Mesendoderm (in vitro differentiated cells): ENCODE measurements at regions not wholly inside any gene's neighbourhood (a gene's known extent, or its start where the extent isn't known, plus 50 kb on each side); places are given as distances from the start of the nearest gene placed in this dataset.
A peak's percentile ranks its signal among the peaks of the same experiment; 100 is the strongest.

Experiments used
- DNase-seq: peaks from one replicate; pipeline ENCODE4 v3.0.0; 2013
- H2AK5ac ChIP-seq: 2 replicates; pipeline ENCODE4 v1.6.1; 2013; ENCODE audit warnings: low read length, inconsistent platforms
- H2BK120ac ChIP-seq: 2 replicates; pipeline ENCODE4 v1.6.1; 2013; ENCODE audit warnings: low read depth, mild to moderate bottlenecking, low read length, moderate library complexity, mixed read lengths
- H2BK15ac ChIP-seq: replicated peaks from 2 replicates; pipeline ENCODE4 v1.6.1; 2013; ENCODE audit warnings: low read depth, mild to moderate bottlenecking, moderate library complexity
- H2BK5ac ChIP-seq: 2 replicates; pipeline ENCODE4 v1.6.1; 2013; ENCODE audit warnings: low read length, inconsistent platforms
- H3K18ac ChIP-seq: 2 replicates; pipeline ENCODE4 v1.6.1; 2013; ENCODE audit warnings: mild to moderate bottlenecking, low read length, mixed read lengths
- H3K23ac ChIP-seq: one replicate; pipeline ENCODE4 v1.6.1; 2013; ENCODE audit warnings: low read length
- H3K27ac ChIP-seq: 2 replicates; pipeline ENCODE4 v1.5.1; 2013; ENCODE audit warnings: low read depth, mild to moderate bottlenecking, inconsistent platforms, low read length, moderate library complexity
- H3K27me3 ChIP-seq: 2 replicates; pipeline ENCODE4 v1.6.1; 2013; ENCODE audit warnings: low read length, control low read depth, mild to moderate bottlenecking, inconsistent platforms; ENCODE audit not compliant: insufficient read depth, poor library complexity
- H3K36me3 ChIP-seq: 2 replicates; pipeline ENCODE4 v1.6.1; 2013; ENCODE audit warnings: low read length, inconsistent platforms; ENCODE audit not compliant: control insufficient read depth, insufficient read depth
- H3K4ac ChIP-seq: one replicate; pipeline ENCODE4 v1.6.1; 2013; ENCODE audit warnings: low read depth, mild to moderate bottlenecking, low read length, moderate library complexity
- H3K4me1 ChIP-seq: 2 replicates; pipeline ENCODE4 v1.6.1; 2013; ENCODE audit warnings: low read depth, low read length, inconsistent platforms; ENCODE audit not compliant: control insufficient read depth
- H3K4me2 ChIP-seq: 2 replicates; pipeline ENCODE4 v1.6.1; 2013; ENCODE audit warnings: low read length
- H3K4me3 ChIP-seq: 2 replicates; pipeline ENCODE4 v1.5.1; 2013; ENCODE audit warnings: mild to moderate bottlenecking, low read length
- H3K56ac ChIP-seq: one replicate; pipeline ENCODE4 v1.6.1; 2013; ENCODE audit warnings: low read length
- H3K79me1 ChIP-seq: 2 replicates; pipeline ENCODE4 v1.6.1; 2013; ENCODE audit warnings: low read length, inconsistent platforms
- H3K79me2 ChIP-seq: 2 replicates; pipeline ENCODE4 v1.6.1; 2013; ENCODE audit warnings: mild to moderate bottlenecking, low read length; ENCODE audit not compliant: control insufficient read depth, insufficient read depth
- H3K9ac ChIP-seq: 2 replicates; pipeline ENCODE4 v1.6.1; 2013; ENCODE audit warnings: low read length, inconsistent platforms
- H4K5ac ChIP-seq: one replicate; pipeline ENCODE4 v1.6.1; 2013; ENCODE audit warnings: low read length
- H4K8ac ChIP-seq: one replicate; pipeline ENCODE4 v1.6.1; 2013; ENCODE audit warnings: low read depth, mild to moderate bottlenecking, control low read depth, low read length, moderate library complexity
- WGBS: extraction: QIAGEN DNeasy Blood & Tissue Kit; methylation state at CpG from one replicate; pipeline ENCODE4 v1.1.7; 2013; ENCODE audit warnings: low lambda C conversion rate, missing lambda C conversion rate; ENCODE audit not compliant: insufficient coverage; ENCODE audit errors: extremely low coverage; 5-methylcytosine and 5-hydroxymethylcytosine counted together

DNA sequence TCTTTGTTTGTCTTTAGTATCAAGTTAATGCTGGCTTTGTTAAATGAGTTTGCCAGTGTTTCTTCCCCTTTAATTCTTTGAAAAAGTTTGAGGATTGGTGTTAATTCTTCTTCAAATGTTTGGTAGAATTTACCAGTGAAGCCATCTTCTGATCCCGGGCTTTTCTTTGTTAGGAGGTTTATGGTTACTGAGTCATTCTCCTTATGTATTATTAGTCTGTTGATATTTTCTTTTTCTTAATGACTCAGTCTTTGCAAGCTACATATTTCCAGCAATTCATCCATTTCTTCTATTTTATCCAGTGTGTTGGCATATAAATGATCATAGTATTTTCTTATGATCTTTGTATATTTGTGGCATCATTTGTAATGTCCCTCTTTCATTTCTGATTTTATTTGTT lies 74.5 kb upstream of the SPINK5 start:
- H4K8ac ChIP-seq, result no peak overlapping the region
- no peak overlapping the region for H4K5ac ChIP-seq
- no peak overlapping the region for H3K23ac ChIP-seq
- H3K4ac ChIP-seq, result no peak overlapping the region
- H3K4me1 ChIP-seq, result no peaks in the 10 kb centered on the region
- no CpG with 5 or more reads among the region's 1 CpG for WGBS
- H3K79me1 ChIP-seq, result no peaks in the 10 kb centered on the region
- H2BK15ac ChIP-seq, result no peak overlapping the region
- H3K4me3 ChIP-seq, result no peak overlapping the region
- H3K79me2 ChIP-seq, result no peaks in the 10 kb centered on the region
- H2BK5ac ChIP-seq, result no peak overlapping the region
- H3K9ac ChIP-seq, result no peak overlapping the region
- DNase-seq, result no peak
- H2AK5ac ChIP-seq, result no peak overlapping the region
- no peaks in the 10 kb centered on the region for H3K36me3 ChIP-seq
- no peaks in the 10 kb centered on the region for H3K27me3 ChIP-seq
- no peak overlapping the region for H3K56ac ChIP-seq
- no peak overlapping the region for H3K18ac ChIP-seq
- no peak overlapping the region for H2BK120ac ChIP-seq
- H3K4me2 ChIP-seq, result no peak overlapping the region
- H3K27ac ChIP-seq, result no peak overlapping the region

GRCh38 chr5:147986134-147986757 lies 77.5 kb upstream of the SPINK5 start:
- Histone ChIP-seq H3K27ac (no peak overlapping the region), H3K56ac (no peak overlapping the region), H3K27me3 (no peaks in the 10 kb centered on the region), H3K4ac (no peak overlapping the region), H3K9ac (no peak overlapping the region), H3K79me2 (no peaks in the 10 kb centered on the region), H3K4me2 (no peak overlapping the region), H2BK5ac (no peak overlapping the region), H3K4me1 (no peaks in the 10 kb centered on the region), H3K18ac (no peak overlapping the region), H2BK120ac (no peak overlapping the region), H3K36me3 (no peaks in the 10 kb centered on the region), H4K5ac (no peak overlapping the region), H3K23ac (no peak overlapping the region), H3K79me1 (no peaks in the 10 kb centered on the region), H3K4me3 (no peak overlapping the region), H2BK15ac (no peak overlapping the region), H2AK5ac (no peak overlapping the region), H4K8ac (no peak overlapping the region)
- no peak for DNase-seq
- WGBS, result no CpG with 5 or more reads among the region's 2 CpGs

DNA sequence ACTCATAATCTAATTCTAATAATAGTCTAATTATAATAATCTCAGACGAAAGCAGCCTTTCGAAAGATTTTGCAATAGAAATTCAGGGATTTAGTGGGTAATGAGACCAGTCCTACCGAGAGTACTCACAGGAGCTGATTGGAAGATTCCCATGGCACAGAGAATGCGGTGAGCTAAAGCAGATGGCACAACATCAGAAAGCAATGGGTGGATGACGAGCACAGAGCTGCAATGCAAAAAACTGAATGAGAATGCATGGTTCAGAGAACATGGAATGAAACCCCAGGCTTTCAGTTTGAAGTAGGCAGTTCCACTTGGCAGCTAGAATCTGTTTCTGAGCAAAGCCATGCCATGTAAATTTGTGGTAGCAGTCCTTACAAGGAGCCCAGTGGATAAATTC lies 78.2 kb upstream of the SPINK5 start:
- WGBS, result no CpG with 5 or more reads among the region's 5 CpGs
- Histone ChIP-seq H3K4me3 (no peak overlapping the region), H3K79me2 (no peaks in the 10 kb centered on the region)

GRCh38 chr5:147983742-147984141 lies 77.4 kb upstream of the C5orf46 start:
- Histone ChIP-seq H3K4ac (no peak overlapping the region), H3K23ac (peak overlapping the region; percentile 48), H3K27me3 (no peaks in the 10 kb centered on the region), H3K18ac (no peak overlapping the region), H4K5ac (no peak overlapping the region), H3K79me2 (no peaks in the 10 kb centered on the region), H2AK5ac (no peak overlapping the region), H3K79me1 (no peaks in the 10 kb centered on the region), H3K4me3 (no peak overlapping the region), H3K9ac (no peak overlapping the region), H2BK5ac (no peak overlapping the region), H2BK15ac (no peak overlapping the region), H4K8ac (no peak overlapping the region), H2BK120ac (no peak overlapping the region), H3K27ac (no peak overlapping the region), H3K36me3 (no peaks in the 10 kb centered on the region), H3K4me2 (no peak overlapping the region), H3K4me1 (no peaks in the 10 kb centered on the region), H3K56ac (no peak overlapping the region)
- DNase-seq, result no peak
- WGBS, result no CpG with 5 or more reads among the region's 1 CpG

More for the DNA sequence above, 78.2 kb upstream of the SPINK5 start:
- no peak overlapping the region for H3K56ac ChIP-seq
- no peak overlapping the region for H2BK120ac ChIP-seq
- no peak overlapping the region for H3K18ac ChIP-seq
- H3K79me1 ChIP-seq, result no peaks in the 10 kb centered on the region
- no peaks in the 10 kb centered on the region for H3K4me1 ChIP-seq
- H3K4me2 ChIP-seq, result no peak overlapping the region
- H3K9ac ChIP-seq, result no peak overlapping the region
- H2BK15ac ChIP-seq, result no peak overlapping the region
- no peaks in the 10 kb centered on the region for H3K36me3 ChIP-seq
- H3K23ac ChIP-seq, result no peak overlapping the region
- no peaks in the 10 kb centered on the region for H3K27me3 ChIP-seq
- H4K8ac ChIP-seq, result no peak overlapping the region
- no peak overlapping the region for H2BK5ac ChIP-seq
- H3K4ac ChIP-seq, result no peak overlapping the region
- no peak overlapping the region for H3K27ac ChIP-seq
- no peak for DNase-seq
- H2AK5ac ChIP-seq, result no peak overlapping the region
- no peak overlapping the region for H4K5ac ChIP-seq

DNA sequence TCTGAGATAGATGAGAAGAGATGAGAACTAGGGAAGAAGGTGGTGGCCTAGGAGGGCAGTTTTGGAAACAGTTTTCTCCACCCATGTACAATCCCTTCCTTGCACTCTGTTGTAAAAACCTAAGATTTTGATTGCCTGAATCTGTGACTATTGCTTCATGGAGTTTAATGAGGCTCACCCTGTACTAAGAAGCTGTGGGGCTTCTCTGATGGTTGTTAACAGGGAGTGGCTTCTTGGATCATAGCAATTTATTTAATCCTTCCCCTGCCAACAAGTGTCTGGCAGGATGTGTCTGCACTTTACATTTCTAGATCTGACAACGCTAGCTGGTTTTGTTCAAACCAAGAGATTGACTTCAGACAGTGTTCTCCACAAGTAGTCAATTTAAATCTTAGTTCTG lies 74.7 kb upstream of the C5orf46 start:
- H3K23ac ChIP-seq, result no peak overlapping the region
- H2AK5ac ChIP-seq, result no peak overlapping the region
- H4K8ac ChIP-seq, result no peak overlapping the region
- no peak overlapping the region for H3K4me2 ChIP-seq
- H3K36me3 ChIP-seq, result no peaks in the 10 kb centered on the region
- no peaks in the 10 kb centered on the region for H3K27me3 ChIP-seq
- no peak overlapping the region for H4K5ac ChIP-seq
- no peak overlapping the region for H3K18ac ChIP-seq
- H3K4me3 ChIP-seq, result no peak overlapping the region
- H2BK5ac ChIP-seq, result no peak overlapping the region
- no peak overlapping the region for H2BK15ac ChIP-seq
- H3K56ac ChIP-seq, result no peak overlapping the region
- no peaks in the 10 kb centered on the region for H3K79me1 ChIP-seq
- no peak overlapping the region for H3K9ac ChIP-seq
- no peak overlapping the region for H3K27ac ChIP-seq
- DNase-seq, result no peak
- H2BK120ac ChIP-seq, result no peak overlapping the region
- no peak overlapping the region for H3K4ac ChIP-seq
- H3K79me2 ChIP-seq, result no peaks in the 10 kb centered on the region
- WGBS, result no CpG with 5 or more reads among the region's 1 CpG
- H3K4me1 ChIP-seq, result no peaks in the 10 kb centered on the region

- H4K8ac ChIP-seq, result no peak overlapping the region
- H3K4me3 ChIP-seq, result no peak overlapping the region
- no peak overlapping the region for H2AK5ac ChIP-seq
- H3K27me3 ChIP-seq, result no peaks in the 10 kb centered on the region
- H3K36me3 ChIP-seq, result no peaks in the 10 kb centered on the region
- no peak overlapping the region for H3K18ac ChIP-seq
- H3K4me2 ChIP-seq, result no peak overlapping the region
- H3K4ac ChIP-seq, result no peak overlapping the region
- H3K79me1 ChIP-seq, result no peaks in the 10 kb centered on the region
- H2BK120ac ChIP-seq, result no peak overlapping the region
- H2BK15ac ChIP-seq, result no peak overlapping the region
- WGBS, result no CpG with 5 or more reads among the region's 1 CpG
- no peak overlapping the region for H4K5ac ChIP-seq
- H3K27ac ChIP-seq, result no peak overlapping the region
- no peak for DNase-seq
- no peak overlapping the region for H2BK5ac ChIP-seq
- no peaks in the 10 kb centered on the region for H3K79me2 ChIP-seq
- H3K56ac ChIP-seq, result no peak overlapping the region
- H3K4me1 ChIP-seq, result no peaks in the 10 kb centered on the region
- H3K23ac ChIP-seq, result no peak overlapping the region
- H3K9ac ChIP-seq, result no peak overlapping the region
Observed at GRCh38 chr5:147979761-147980160, 73.4 kb upstream of the C5orf46 start.
